GM06990 (cell line): ENCODE measurements at regions not wholly inside any gene's neighbourhood (a gene's known extent, or its start where the extent isn't known, plus 50 kb on each side); places are given as distances from the start of the nearest gene placed in this dataset.

Source experiments
- DNase-seq: peaks from one replicate; pipeline ENCODE4 v3.0.0-alpha.2; 2011; ENCODE audit not compliant: insufficient read length; ENCODE audit errors: extremely low read depth
- H3K27me3 ChIP-seq: replicated peaks from 2 replicates; pipeline ENCODE4 v1.6.0; 2011; ENCODE audit warnings: low read length; ENCODE audit not compliant: control insufficient read depth, insufficient read depth
- H3K36me3 ChIP-seq: 2 replicates; pipeline ENCODE4 v1.5.1; 2011; ENCODE audit warnings: low read length; ENCODE audit not compliant: control insufficient read depth, insufficient read depth
- H3K4me3 ChIP-seq: replicated peaks from 2 replicates; pipeline ENCODE4 v1.5.1; 2011; ENCODE audit warnings: low read depth, mild to moderate bottlenecking, control low read depth, low read length
- TF ChIP-seq, protein P1 (sequence below): IDR thresholded peaks from 2 replicates; pipeline ENCODE4 v1.5.1; 2011; ENCODE audit warnings: low read length, control low read depth, mild to moderate bottlenecking, inconsistent platforms; ENCODE audit not compliant: insufficient read depth, poor library complexity, severe bottlenecking

DNA sequence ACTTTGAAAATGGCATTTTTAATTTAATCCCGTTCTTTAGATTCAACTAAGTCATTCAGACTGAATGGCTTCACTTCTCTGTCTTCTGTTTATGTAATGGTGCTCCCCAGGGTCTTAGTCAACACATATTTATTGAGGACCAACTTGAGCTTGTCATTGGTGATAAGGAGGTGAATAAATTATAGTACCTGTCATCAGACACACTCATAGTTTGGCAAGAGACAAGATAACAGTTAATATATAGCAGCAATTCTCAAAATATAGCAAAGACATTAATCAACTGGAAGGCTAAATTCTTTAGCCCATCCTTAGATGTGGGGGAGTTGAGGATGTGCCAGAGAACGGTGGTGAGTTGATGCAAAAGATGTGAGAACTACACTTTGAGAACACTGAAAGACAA lies 78.4 kb downstream of the MACIR start:
- H3K27me3 ChIP-seq = no peaks in the 10 kb centered on the region
- TF ChIP-seq, protein P1, sequence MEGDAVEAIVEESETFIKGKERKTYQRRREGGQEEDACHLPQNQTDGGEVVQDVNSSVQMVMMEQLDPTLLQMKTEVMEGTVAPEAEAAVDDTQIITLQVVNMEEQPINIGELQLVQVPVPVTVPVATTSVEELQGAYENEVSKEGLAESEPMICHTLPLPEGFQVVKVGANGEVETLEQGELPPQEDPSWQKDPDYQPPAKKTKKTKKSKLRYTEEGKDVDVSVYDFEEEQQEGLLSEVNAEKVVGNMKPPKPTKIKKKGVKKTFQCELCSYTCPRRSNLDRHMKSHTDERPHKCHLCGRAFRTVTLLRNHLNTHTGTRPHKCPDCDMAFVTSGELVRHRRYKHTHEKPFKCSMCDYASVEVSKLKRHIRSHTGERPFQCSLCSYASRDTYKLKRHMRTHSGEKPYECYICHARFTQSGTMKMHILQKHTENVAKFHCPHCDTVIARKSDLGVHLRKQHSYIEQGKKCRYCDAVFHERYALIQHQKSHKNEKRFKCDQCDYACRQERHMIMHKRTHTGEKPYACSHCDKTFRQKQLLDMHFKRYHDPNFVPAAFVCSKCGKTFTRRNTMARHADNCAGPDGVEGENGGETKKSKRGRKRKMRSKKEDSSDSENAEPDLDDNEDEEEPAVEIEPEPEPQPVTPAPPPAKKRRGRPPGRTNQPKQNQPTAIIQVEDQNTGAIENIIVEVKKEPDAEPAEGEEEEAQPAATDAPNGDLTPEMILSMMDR = no peak
- DNase-seq = no peak
- H3K36me3 ChIP-seq = no peaks in the 10 kb centered on the region
- H3K4me3 ChIP-seq = no peak overlapping the region

DNA sequence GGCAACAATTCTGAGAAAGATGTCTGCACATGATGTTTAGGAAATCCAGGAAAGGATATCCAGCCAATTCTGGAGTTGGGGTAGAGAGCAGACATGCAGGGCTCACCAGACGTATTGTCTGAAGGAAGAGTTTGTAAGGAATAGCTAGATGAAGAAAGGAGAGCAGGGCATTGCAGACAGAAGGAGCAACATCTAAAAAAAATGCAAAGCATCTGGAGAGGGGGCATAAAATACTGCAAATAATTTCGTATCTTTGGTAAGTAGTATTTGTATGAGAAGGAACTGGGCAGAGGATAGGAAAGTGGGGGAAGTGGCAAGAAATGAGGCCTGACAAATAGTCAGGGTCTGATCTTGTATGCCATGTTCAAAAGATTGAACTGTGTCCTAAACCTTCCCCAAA lies 74.8 kb downstream of the MACIR start:
- TF ChIP-seq, protein P1 = no peak
- H3K27me3 ChIP-seq = no peaks in the 10 kb centered on the region
- DNase-seq = no peak
- no peaks in the 10 kb centered on the region for H3K36me3 ChIP-seq
- H3K4me3 ChIP-seq = no peak overlapping the region

DNA sequence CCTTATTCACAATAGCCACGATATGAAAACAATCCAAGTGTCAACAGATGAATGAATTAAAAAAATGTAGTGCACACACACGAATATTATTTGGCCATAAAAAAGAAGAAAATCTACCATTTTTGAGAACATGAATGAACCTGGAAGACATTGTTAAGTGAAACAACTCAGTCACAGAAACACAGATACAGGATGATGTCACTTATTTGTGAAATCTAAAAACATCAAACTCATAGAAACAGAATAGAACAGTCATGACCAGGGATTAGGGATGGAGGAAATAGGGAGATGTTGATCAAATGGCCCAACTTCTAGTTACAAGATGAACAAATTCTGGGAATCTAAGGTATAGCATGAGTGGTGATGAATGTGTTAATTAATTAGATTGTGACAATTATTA lies 72.3 kb downstream of the MACIR start:
- Histone ChIP-seq H3K4me3 (no peak overlapping the region), H3K36me3 (no peaks in the 10 kb centered on the region), H3K27me3 (no peaks in the 10 kb centered on the region)
- TF ChIP-seq, protein P1 = no peak
- no peak for DNase-seq
